IMR-90 (cell line): ENCODE measurements at regions not wholly inside any gene's neighbourhood (a gene's known extent, or its start where the extent isn't known, plus 50 kb on each side); places are given as distances from the start of the nearest gene placed in this dataset.

Experiments used
- ATAC-seq: fragments of 200-7000 bp; cut with Tn5 transposase; 2 replicates; pipeline ENCODE4 v1.9.1; 2020; ENCODE audit warnings: low read depth, mild to moderate bottlenecking, moderate library complexity
- BruUV-seq: library from RNA; stranded (reverse); fragments of 400-500 nt; replicated peaks from 2 replicates; lab custom pipeline; 2021; lab: Mats Ljungman, UMichigan
- CTCF ChIA-PET: fragments of 300-600 bp; formaldehyde crosslinking; extraction: SDS; loops from one replicate; lab custom pipeline; 2021; ENCODE audit warnings: antibody characterized with exemption; lab: Yijun Ruan, JAX
- POLR2A ChIA-PET: fragments of 300-600 bp; sonication (Branson Sonifier 250); formaldehyde crosslinking; loops from one replicate; lab custom pipeline; 2022; ENCODE audit warnings: antibody characterized with exemption; ENCODE audit not compliant: unreplicated experiment; lab: Charles Lee
- DNase-seq: peaks from one replicate; pipeline ENCODE4 v3.0.0; 2013
- H2AFZ ChIP-seq: replicated peaks from 2 replicates; pipeline ENCODE3; 2013; ENCODE audit warnings: low read length, mild to moderate bottlenecking; ENCODE audit not compliant: poor library complexity
- H2AK5ac ChIP-seq: 2 replicates; pipeline ENCODE4 v1.6.1; 2013; ENCODE audit warnings: low read depth, low read length, inconsistent platforms
- H2AK9ac ChIP-seq: replicated peaks from 2 replicates; pipeline ENCODE3; 2013; ENCODE audit warnings: mild to moderate bottlenecking, low read depth, low read length, moderate library complexity; ENCODE audit not compliant: poor library complexity
- H2BK120ac ChIP-seq: 2 replicates; pipeline ENCODE4 v1.6.1; 2013; ENCODE audit warnings: low read depth, low read length, inconsistent platforms
- H2BK15ac ChIP-seq: 3 replicates; pipeline ENCODE4 v1.6.1; 2013; ENCODE audit warnings: low read depth, low read length, inconsistent platforms
- H2BK20ac ChIP-seq: 2 replicates; pipeline ENCODE4 v1.6.1; 2013; ENCODE audit warnings: low read depth, mild to moderate bottlenecking, inconsistent platforms, low read length, moderate library complexity
- H2BK5ac ChIP-seq: 2 replicates; pipeline ENCODE4 v1.6.1; 2013; ENCODE audit warnings: mild to moderate bottlenecking, low read depth, low read length, inconsistent platforms; ENCODE audit not compliant: poor library complexity, severe bottlenecking
- H3K14ac ChIP-seq: replicated peaks from 2 replicates; pipeline ENCODE4 v1.6.1; 2013; ENCODE audit warnings: low read depth, low read length, inconsistent platforms
- H3K18ac ChIP-seq: 2 replicates; pipeline ENCODE4 v1.6.1; 2013; ENCODE audit warnings: low read depth, low read length, control low read depth
- H3K23ac ChIP-seq: 2 replicates; pipeline ENCODE4 v1.6.1; 2013; ENCODE audit warnings: low read depth, low read length, inconsistent platforms
- H3K27ac ChIP-seq: 2 replicates; pipeline ENCODE4 v1.5.1; 2013; ENCODE audit warnings: mild to moderate bottlenecking, control low read depth, low read length; ENCODE audit not compliant: insufficient read depth
- H3K27me3 ChIP-seq: 2 replicates; pipeline ENCODE4 v1.6.1; 2013; ENCODE audit warnings: low read length; ENCODE audit not compliant: control insufficient read depth, insufficient read depth
- H3K36me3 ChIP-seq: 2 replicates; pipeline ENCODE4 v1.6.1; 2013; ENCODE audit warnings: low read length, mixed read lengths; ENCODE audit not compliant: control insufficient read depth, insufficient read depth
- H3K4ac ChIP-seq: 2 replicates; pipeline ENCODE4 v1.6.1; 2013; ENCODE audit warnings: low read depth, low read length, inconsistent platforms
- H3K4me1 ChIP-seq: 2 replicates; pipeline ENCODE4 v1.6.1; 2013; ENCODE audit warnings: low read length, mixed read lengths; ENCODE audit not compliant: control insufficient read depth, insufficient read depth
- H3K4me2 ChIP-seq: 2 replicates; pipeline ENCODE4 v1.6.1; 2013; ENCODE audit warnings: low read depth, mild to moderate bottlenecking, control low read depth, low read length, moderate library complexity
- H3K4me3 ChIP-seq: 2 replicates; pipeline ENCODE4 v1.5.1; 2013; ENCODE audit warnings: low read depth, mild to moderate bottlenecking, control low read depth, low read length, moderate library complexity; ENCODE audit not compliant: insufficient read depth
- H3K56ac ChIP-seq: 2 replicates; pipeline ENCODE4 v1.6.1; 2013; ENCODE audit warnings: low read length, inconsistent platforms; ENCODE audit not compliant: insufficient read depth; ENCODE audit errors: extremely low read depth
- H3K79me1 ChIP-seq, 2 experiments: 2 replicates each; pipeline ENCODE4 v1.6.1; 2013; ENCODE audit warnings: low read length in 2 of 2, inconsistent platforms in 1 of 2, low read depth in 1 of 2
- H3K9ac ChIP-seq: 2 replicates; pipeline ENCODE4 v1.6.1; 2013; ENCODE audit warnings: low read depth, low read length, control low read depth
- H3K9me1 ChIP-seq: 2 replicates; pipeline ENCODE4 v1.6.1; 2013; ENCODE audit warnings: low read length, inconsistent platforms; ENCODE audit not compliant: insufficient read depth
- H3K9me3 ChIP-seq: 2 replicates; pipeline ENCODE4 v1.6.1; 2013; ENCODE audit warnings: low read length; ENCODE audit not compliant: control insufficient read depth, insufficient read depth
- H4K20me1 ChIP-seq: 2 replicates; pipeline ENCODE4 v1.6.1; 2013; ENCODE audit warnings: low read length, inconsistent platforms; ENCODE audit not compliant: insufficient read depth
- H4K5ac ChIP-seq: 2 replicates; pipeline ENCODE4 v1.6.1; 2013; ENCODE audit warnings: mild to moderate bottlenecking, low read depth, low read length, control low read depth
- H4K8ac ChIP-seq, 2 experiments: 2 replicates each; pipeline ENCODE4 v1.6.1; 2013; ENCODE audit warnings: low read depth in 2 of 2, low read length in 2 of 2, control low read depth in 1 of 2, inconsistent platforms in 1 of 2
- H4K91ac ChIP-seq: 2 replicates; pipeline ENCODE4 v1.6.1; 2013; ENCODE audit warnings: low read depth, low read length, inconsistent platforms; ENCODE audit not compliant: insufficient read depth
- BHLHE40 ChIP-seq: fragments of 150-350 bp; IDR thresholded peaks from 2 replicates; pipeline ENCODE4 v1.6.1; 2016; ENCODE audit warnings: mild to moderate bottlenecking, low read depth, low read length
- CEBPB ChIP-seq: IDR thresholded peaks from 2 replicates; pipeline ENCODE4 v1.6.1; 2012; ENCODE audit warnings: low read depth, low read length, improper control_type of control experiment
- CHD1 ChIP-seq: IDR thresholded peaks from 2 replicates; pipeline ENCODE4 v1.6.1; 2012; ENCODE audit warnings: low read depth, low read length, improper control_type of control experiment
- FOS ChIP-seq: fragments of 150-350 bp; IDR thresholded peaks from 2 replicates; pipeline ENCODE4 v1.6.1; 2016; ENCODE audit warnings: low read depth, low read length
- MAFK ChIP-seq: IDR thresholded peaks from 2 replicates; pipeline ENCODE4 v1.6.1; 2012; ENCODE audit warnings: low read depth, low read length, improper control_type of control experiment
- MAZ ChIP-seq: IDR thresholded peaks from 2 replicates; pipeline ENCODE4 v1.6.1; 2012; ENCODE audit warnings: low read depth, mild to moderate bottlenecking, low read length, improper control_type of control experiment, moderate library complexity, borderline replicate concordance
- MXI1 ChIP-seq: IDR thresholded peaks from 2 replicates; pipeline ENCODE4 v1.6.1; 2012; ENCODE audit warnings: low read depth, mild to moderate bottlenecking, low read length, moderate library complexity, borderline replicate concordance
- NFE2L2 ChIP-seq: fragments of 150-350 bp; IDR thresholded peaks from 2 replicates; pipeline ENCODE4 v1.6.1; 2016; ENCODE audit warnings: low read depth, mild to moderate bottlenecking, low read length
- POLR2A ChIP-seq: IDR thresholded peaks from 2 replicates; pipeline ENCODE4 v1.6.1; 2012; ENCODE audit warnings: mild to moderate bottlenecking, low read depth, low read length
- RAD21 ChIP-seq: IDR thresholded peaks from 2 replicates; pipeline ENCODE4 v1.6.1; 2012; ENCODE audit warnings: low read length, improper control_type of control experiment
- RCOR1 ChIP-seq: IDR thresholded peaks from 2 replicates; pipeline ENCODE4 v1.6.1; 2012; ENCODE audit warnings: mild to moderate bottlenecking, low read length, improper control_type of control experiment; ENCODE audit not compliant: insufficient replicate concordance
- RFX5 ChIP-seq: IDR thresholded peaks from 2 replicates; pipeline ENCODE4 v1.8.0; 2012; ENCODE audit warnings: low read depth, mild to moderate bottlenecking, low read length, moderate library complexity
- SMC3 ChIP-seq: fragments of 150-350 bp; IDR thresholded peaks from 2 replicates; pipeline ENCODE4 v1.6.1; 2016; ENCODE audit warnings: low read depth, mild to moderate bottlenecking, antibody characterized with exemption, low read length, moderate library complexity
- WGBS, 2 experiments: methylation state at CpG; one replicate each; pipeline versions ENCODE4 v1.1.5 to v1.1.7; 2013; ENCODE audit warnings: missing lambda C conversion rate in 2 of 2; ENCODE audit not compliant: insufficient read length in 1 of 2; ENCODE audit errors: extremely low coverage in 2 of 2; 5-methylcytosine and 5-hydroxymethylcytosine counted together
- dilution Hi-C: fragments of 300-500 bp; cut with HindIII; formaldehyde crosslinking; loops from one replicate; pipeline ENCODE4 v1.14.3; 2018; ENCODE audit warnings: low sequenced_read_pairs; ENCODE audit not compliant: unreplicated experiment
- in situ Hi-C: fragments of 300-500 bp; cut with MboI; formaldehyde crosslinking; loops from 3 replicates; pipeline ENCODE4 v1.14.3; 2019; ENCODE audit warnings: low sequenced_read_pairs, inconsistent platforms, mixed read lengths
- intact Hi-C: fragments of 100-400 bp; cut with micrococcal nuclease; formaldehyde crosslinking; loops from 2 replicates; pipeline ENCODE4 v1.10.0; 2022
- TF ChIP-seq, protein P1 (sequence below): conservative IDR thresholded peaks from 2 replicates; pipeline ENCODE4 v1.5.1; 2012; ENCODE audit warnings: mild to moderate bottlenecking, low read depth, low read length, improper control_type of control experiment
- TF ChIP-seq, protein P2 (sequence below): fragments of 150-350 bp; IDR thresholded peaks from 2 replicates; pipeline ENCODE4 v1.6.1; 2016; ENCODE audit warnings: low read depth, mild to moderate bottlenecking, low read length, moderate library complexity, borderline replicate concordance
- TF ChIP-seq, protein P3 (sequence below): fragments of 150-350 bp; IDR thresholded peaks from 2 replicates; pipeline ENCODE4 v1.6.1; 2017; ENCODE audit warnings: mild to moderate bottlenecking, antibody characterized with exemption, low read length, low read depth

DNA sequence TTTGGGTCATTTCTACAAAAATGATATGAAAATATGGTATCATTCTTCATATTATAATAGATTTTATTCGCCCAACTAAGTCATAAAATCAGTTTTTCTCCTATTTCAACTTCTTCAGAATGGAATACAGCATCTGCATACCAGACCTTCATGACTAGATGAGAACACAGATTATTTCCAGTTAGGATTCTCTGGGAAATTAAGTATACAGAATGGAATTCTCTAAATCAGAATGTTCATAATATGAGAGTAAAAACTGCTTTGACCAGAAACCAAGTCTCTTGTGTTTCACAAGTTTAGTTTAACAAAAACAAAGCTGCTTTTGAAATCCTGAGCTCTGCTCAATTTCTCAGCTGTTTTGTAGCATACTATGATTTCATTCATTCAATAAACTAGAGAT, 160.3 kb upstream of the SEMA3A start:
- no peak overlapping the region for H2BK15ac ChIP-seq
- in situ Hi-C loops = no loop called here
- no peak overlapping the region for H3K4ac ChIP-seq
- no peak overlapping the region for H3K23ac ChIP-seq
- H3K9me3 ChIP-seq = no peaks in the 10 kb centered on the region
- no peak overlapping the region for H3K27ac ChIP-seq
- H3K4me2 ChIP-seq = no peak overlapping the region
- H4K8ac ChIP-seq = no peak overlapping the region; a peak in 1 of 4 replicates
- TF ChIP-seq MAZ (no peak), RFX5 (no peak), CHD1 (no peak), FOS (no peak), CEBPB (no peak), MXI1 (no peak), POLR2A (no peak), SMC3 (no peak), BHLHE40 (no peak), NFE2L2 (no peak), RCOR1 (no peak), RAD21 (no peak), MAFK (no peak)
- TF ChIP-seq, protein P1, sequence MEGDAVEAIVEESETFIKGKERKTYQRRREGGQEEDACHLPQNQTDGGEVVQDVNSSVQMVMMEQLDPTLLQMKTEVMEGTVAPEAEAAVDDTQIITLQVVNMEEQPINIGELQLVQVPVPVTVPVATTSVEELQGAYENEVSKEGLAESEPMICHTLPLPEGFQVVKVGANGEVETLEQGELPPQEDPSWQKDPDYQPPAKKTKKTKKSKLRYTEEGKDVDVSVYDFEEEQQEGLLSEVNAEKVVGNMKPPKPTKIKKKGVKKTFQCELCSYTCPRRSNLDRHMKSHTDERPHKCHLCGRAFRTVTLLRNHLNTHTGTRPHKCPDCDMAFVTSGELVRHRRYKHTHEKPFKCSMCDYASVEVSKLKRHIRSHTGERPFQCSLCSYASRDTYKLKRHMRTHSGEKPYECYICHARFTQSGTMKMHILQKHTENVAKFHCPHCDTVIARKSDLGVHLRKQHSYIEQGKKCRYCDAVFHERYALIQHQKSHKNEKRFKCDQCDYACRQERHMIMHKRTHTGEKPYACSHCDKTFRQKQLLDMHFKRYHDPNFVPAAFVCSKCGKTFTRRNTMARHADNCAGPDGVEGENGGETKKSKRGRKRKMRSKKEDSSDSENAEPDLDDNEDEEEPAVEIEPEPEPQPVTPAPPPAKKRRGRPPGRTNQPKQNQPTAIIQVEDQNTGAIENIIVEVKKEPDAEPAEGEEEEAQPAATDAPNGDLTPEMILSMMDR = no peak
- TF ChIP-seq, protein P2, sequence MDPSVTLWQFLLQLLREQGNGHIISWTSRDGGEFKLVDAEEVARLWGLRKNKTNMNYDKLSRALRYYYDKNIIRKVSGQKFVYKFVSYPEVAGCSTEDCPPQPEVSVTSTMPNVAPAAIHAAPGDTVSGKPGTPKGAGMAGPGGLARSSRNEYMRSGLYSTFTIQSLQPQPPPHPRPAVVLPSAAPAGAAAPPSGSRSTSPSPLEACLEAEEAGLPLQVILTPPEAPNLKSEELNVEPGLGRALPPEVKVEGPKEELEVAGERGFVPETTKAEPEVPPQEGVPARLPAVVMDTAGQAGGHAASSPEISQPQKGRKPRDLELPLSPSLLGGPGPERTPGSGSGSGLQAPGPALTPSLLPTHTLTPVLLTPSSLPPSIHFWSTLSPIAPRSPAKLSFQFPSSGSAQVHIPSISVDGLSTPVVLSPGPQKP = no peak
- TF ChIP-seq, protein P3, sequence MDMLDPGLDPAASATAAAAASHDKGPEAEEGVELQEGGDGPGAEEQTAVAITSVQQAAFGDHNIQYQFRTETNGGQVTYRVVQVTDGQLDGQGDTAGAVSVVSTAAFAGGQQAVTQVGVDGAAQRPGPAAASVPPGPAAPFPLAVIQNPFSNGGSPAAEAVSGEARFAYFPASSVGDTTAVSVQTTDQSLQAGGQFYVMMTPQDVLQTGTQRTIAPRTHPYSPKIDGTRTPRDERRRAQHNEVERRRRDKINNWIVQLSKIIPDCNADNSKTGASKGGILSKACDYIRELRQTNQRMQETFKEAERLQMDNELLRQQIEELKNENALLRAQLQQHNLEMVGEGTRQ = no peak
- H3K14ac ChIP-seq = no peak overlapping the region
- no peaks in the 10 kb centered on the region for H3K79me1 ChIP-seq
- no peak overlapping the region; the same call in 1 of the 2 replicates for H3K18ac ChIP-seq
- dilution Hi-C loops = no loop called here
- no peak overlapping the region for H3K4me3 ChIP-seq
- peak; percentile 46 for DNase-seq
- H4K20me1 ChIP-seq = no peaks in the 10 kb centered on the region
- H4K5ac ChIP-seq = no peak overlapping the region
- H2AK9ac ChIP-seq = no peak overlapping the region
- H2AK5ac ChIP-seq = no peak overlapping the region
- H3K56ac ChIP-seq = no peak overlapping the region
- H2AFZ ChIP-seq = no peak overlapping the region
- H2BK5ac ChIP-seq = no peak overlapping the region
- no peaks in the 10 kb centered on the region for H3K27me3 ChIP-seq
- ChIA-PET CTCF (no interaction called here), POLR2A (no interaction called here)
- no peak overlapping the region for H2BK120ac ChIP-seq
- no peak overlapping the region for H4K91ac ChIP-seq
- H3K36me3 ChIP-seq = no peaks in the 10 kb centered on the region
- no peaks in the 10 kb centered on the region for H3K4me1 ChIP-seq
- no TSS peak for BruUV-seq
- intact Hi-C loops = no loop called here
- peak; percentile 44; the same call in 1 of the 2 replicates for ATAC-seq
- H3K9ac ChIP-seq = no peak overlapping the region
- no peak overlapping the region for H2BK20ac ChIP-seq
- H3K9me1 ChIP-seq = no peaks in the 10 kb centered on the region
- WGBS, 2 experiments = no CpG with 5 or more reads among the region's 1 CpG
